Adrenal gland (tissue), 5 donors: ENCODE measurements at regions not wholly inside any gene's neighbourhood (a gene's known extent, or its start where the extent isn't known, plus 50 kb on each side); places are given as distances from the start of the nearest gene placed in this dataset.

Experiments used
- CTCF ChIP-seq, 6 experiments: fragments of 450-650 bp in 4 of 6; fragments of 200-600 bp in 2 of 6; sonication (generic) in 1 of 6; IDR thresholded peaks; 1 replicate in 5 of 6; 2 replicates in 1 of 6; pipeline versions ENCODE4 v1.5.1 to v1.8.0; 2016 to 2021; ENCODE audit warnings: antibody characterized with exemption in 6 of 6, mild to moderate bottlenecking in 2 of 6, moderate library complexity in 1 of 6
- POLR2A ChIP-seq, 2 donors: fragments of 450-650 bp; IDR thresholded peaks; one replicate each; pipeline ENCODE4 v1.6.1; 2017; ENCODE audit warnings: antibody characterized with exemption in 2 of 2, mild to moderate bottlenecking in 2 of 2, moderate library complexity in 1 of 2
- donor health status: DM: no; HTN: no; CAD: no.

GRCh38 chr6:170083236-170084051 is 207.4 kb downstream of the DLL1 start:
- no peak for TF ChIP-seq POLR2A (IDR thresholded peaks at IDR 0.05)
- TF ChIP-seq CTCF (IDR thresholded peaks at IDR 0.05): no peak
